GM12878 (cell line): ENCODE measurements at regions not wholly inside any gene's neighbourhood (a gene's known extent, or its start where the extent isn't known, plus 50 kb on each side); places are given as distances from the start of the nearest gene placed in this dataset.

Experiments
- ATF3 ChIP-seq: IDR thresholded peaks from 2 replicates; pipeline ENCODE4 v1.6.1; 2011; ENCODE audit warnings: low read depth, mild to moderate bottlenecking, low read length, moderate library complexity, borderline replicate concordance; ENCODE audit errors: extremely low read depth
- ATF7 ChIP-seq: fragments of 450-650 bp; IDR thresholded peaks from 2 replicates; pipeline ENCODE4 v1.6.1; 2016; ENCODE audit warnings: low read depth, mild to moderate bottlenecking
- CHD2 ChIP-seq: IDR thresholded peaks from 2 replicates; pipeline ENCODE4 v1.6.1; 2011; ENCODE audit warnings: low read depth, low read length, improper control_type of control experiment, borderline replicate concordance
- CTCF ChIP-seq, 3 experiments: IDR thresholded peaks in 2 of 3; conservative IDR thresholded peaks in 1 of 3; 2 replicates each; pipeline ENCODE4 v1.5.1; 2011; ENCODE audit warnings: low read depth in 3 of 3, low read length in 3 of 3, mild to moderate bottlenecking in 3 of 3, control low read depth in 2 of 3, moderate library complexity in 2 of 3, inconsistent platforms in 1 of 3, mixed read lengths in 1 of 3; ENCODE audit not compliant: control insufficient read depth in 2 of 3, insufficient read depth in 1 of 3; ENCODE audit errors: extremely low read depth in 1 of 3
- HCFC1 ChIP-seq: fragments of 150-350 bp; IDR thresholded peaks from 2 replicates; pipeline ENCODE4 v1.6.1; 2014; ENCODE audit warnings: low read length
- KDM1A ChIP-seq: fragments of 200-600 bp; sonication (generic); IDR thresholded peaks from 2 replicates; pipeline ENCODE4 v1.6.1; 2016; ENCODE audit warnings: borderline replicate concordance
- NBN ChIP-seq: fragments of 450-650 bp; IDR thresholded peaks from 2 replicates; pipeline ENCODE4 v1.6.1; 2016
- POLR2AphosphoS5 ChIP-seq: IDR thresholded peaks from 2 replicates; pipeline ENCODE4 v1.6.1; 2011; ENCODE audit warnings: mild to moderate bottlenecking, low read length, inconsistent platforms
- RAD21 ChIP-seq: IDR thresholded peaks from 2 replicates; pipeline ENCODE4 v1.6.1; 2011; ENCODE audit warnings: mild to moderate bottlenecking, low read depth, low read length, moderate library complexity; ENCODE audit not compliant: insufficient read depth
- RELA ChIP-seq: fragments of 450-650 bp; IDR thresholded peaks from 2 replicates; pipeline ENCODE4 v1.8.0; 2014; ENCODE audit warnings: borderline replicate concordance; ENCODE audit not compliant: partially characterized antibody
- SIN3A ChIP-seq: IDR thresholded peaks from 2 replicates; pipeline ENCODE4 v1.6.1; 2012; ENCODE audit warnings: low read depth, low read length, improper control_type of control experiment
- ZNF217 ChIP-seq: fragments of 450-650 bp; IDR thresholded peaks from 2 replicates; pipeline ENCODE4 v1.6.1; 2017; ENCODE audit warnings: antibody characterized with exemption, mild to moderate bottlenecking

GRCh38 chr2:152894051-152894450, 175.6 kb downstream of the ARL6IP6 start:
- TF ChIP-seq CTCF (IDR thresholded peaks at IDR 0.05 in 2 of 3, conservative IDR thresholded peaks at IDR 0.05 in 1 of 3; ENCODE audit: control insufficient read depth in 2 of 3, extremely low read depth in 1 of 3, insufficient read depth in 1 of 3, low read depth in 3 of 3, low read length in 3 of 3) (no peak), ATF7 (no peak), CHD2 (no peak), RAD21 (no peak), ATF3 (no peak), NBN (no peak), KDM1A (no peak), SIN3A (no peak), ZNF217 (no peak), HCFC1 (no peak), RELA (no peak), POLR2AphosphoS5 (no peak)
